HL-60/S4 treated with retinoic acid at 250 ng/mL for 4 days and 3 days (cell line): ENCODE measurements at regions not wholly inside any gene's neighbourhood (a gene's known extent, or its start where the extent isn't known, plus 50 kb on each side); places are given as distances from the start of the nearest gene placed in this dataset.
"Not testable (repeated sequence)": the region's sequence is repeated elsewhere in the genome, so short reads cannot be mapped to it uniquely, and the experiment has no call there.

Experiments used
- in situ Hi-C: fragments of 300-500 bp; cut with MboI; formaldehyde crosslinking; loops from 2 replicates; pipeline ENCODE4 v1.7.0; 2022; ENCODE audit warnings: low sequenced_read_pairs

DNA sequence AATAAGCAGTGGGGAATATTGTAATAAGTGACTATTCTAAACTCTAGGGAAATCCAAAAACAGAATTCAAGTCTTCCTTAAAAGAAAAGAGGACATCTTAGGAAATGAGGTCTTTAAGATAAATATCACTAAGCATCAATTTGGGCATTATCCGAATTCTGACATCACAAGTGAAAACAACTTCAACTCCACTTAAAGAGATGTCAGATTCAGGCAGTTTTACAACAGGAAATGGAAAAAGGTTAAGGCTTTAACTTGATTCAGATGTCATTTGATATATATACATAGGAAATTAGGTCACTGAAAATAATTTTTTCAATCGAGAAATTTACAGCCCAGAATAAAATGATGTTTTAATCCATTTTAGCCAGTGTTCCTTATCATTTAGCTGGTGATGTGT is 435.4 kb downstream of the SETD4 start:
- in situ Hi-C loops = no loop called here

DNA sequence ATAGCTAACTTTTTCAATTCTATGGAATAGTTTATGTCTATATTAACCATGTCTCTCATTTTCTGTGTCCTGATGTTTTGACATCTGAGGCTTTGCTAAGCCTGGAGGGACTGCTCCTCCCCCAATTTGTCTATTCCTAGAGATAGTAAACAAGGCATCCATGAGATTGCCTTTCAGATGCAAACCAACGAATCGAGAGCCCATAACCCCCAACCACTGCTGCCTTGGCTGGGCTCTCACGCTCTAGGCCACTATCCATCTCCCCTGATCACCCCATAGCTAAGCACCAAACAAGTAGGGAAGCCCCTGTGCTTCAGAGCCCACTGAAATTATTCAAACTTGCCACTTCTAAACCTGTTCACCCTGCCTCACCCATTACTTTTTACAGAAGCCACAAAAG is 437.7 kb downstream of the SETD4 start:
- in situ Hi-C loops = no loop called here

DNA sequence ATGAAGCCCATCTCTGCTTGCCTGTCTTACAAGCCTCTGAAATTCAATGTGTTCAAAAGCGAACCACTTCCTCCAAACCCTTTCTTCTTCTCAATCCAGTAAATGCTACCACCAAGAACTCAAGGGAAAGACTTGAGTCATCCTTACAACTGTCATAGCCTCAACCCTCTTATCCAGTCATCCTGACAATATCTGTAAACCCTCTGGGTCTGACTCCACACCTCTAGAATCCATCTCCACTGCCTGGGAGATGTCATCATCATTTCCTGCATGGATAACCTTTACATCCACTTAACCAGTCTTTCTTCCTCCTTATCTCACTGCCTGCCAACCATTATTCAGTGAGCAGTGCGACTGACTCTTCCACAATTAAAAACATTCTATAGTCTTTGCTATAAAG is 441.1 kb downstream of the SETD4 start:
- in situ Hi-C loops = no loop called here

DNA sequence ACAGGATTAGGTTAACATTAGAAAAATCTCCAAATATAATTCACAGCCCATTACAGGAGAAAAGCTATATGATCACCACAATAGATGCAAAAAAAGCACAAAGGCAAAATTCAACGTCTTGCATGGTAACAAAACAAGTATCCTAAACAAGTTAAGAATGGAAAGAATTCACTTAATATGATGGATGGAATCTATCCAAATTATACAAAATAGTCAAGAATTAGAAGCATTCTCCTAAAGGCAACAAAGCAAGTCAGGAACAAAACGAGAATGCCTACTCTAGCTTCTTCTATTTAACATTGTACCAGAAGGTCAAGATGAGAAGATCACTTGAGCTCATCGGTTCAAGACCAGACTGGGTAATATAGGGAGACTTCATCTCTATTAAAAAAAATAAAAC is 442.8 kb downstream of the SETD4 start:
- in situ Hi-C loops = no loop called here

DNA sequence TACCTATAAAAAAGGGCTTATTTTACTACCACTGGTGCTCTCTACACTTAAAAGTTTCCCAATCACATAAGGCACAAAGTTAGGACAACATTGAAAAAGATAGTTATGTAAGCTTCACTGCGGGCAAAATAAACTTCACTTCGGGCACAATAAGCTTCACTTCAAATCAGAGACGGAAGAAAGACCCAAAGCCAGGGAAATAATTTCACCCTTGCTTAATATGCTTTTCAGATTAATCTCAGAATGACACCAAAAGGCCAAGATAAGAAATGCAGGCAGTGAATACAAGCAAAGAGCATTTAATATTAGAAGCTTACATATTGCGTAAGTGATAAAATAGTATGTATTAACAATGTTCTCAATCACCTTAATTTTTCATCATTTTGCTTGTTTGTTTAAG is 444.2 kb downstream of the SETD4 start:
- in situ Hi-C loops = no loop called here

DNA sequence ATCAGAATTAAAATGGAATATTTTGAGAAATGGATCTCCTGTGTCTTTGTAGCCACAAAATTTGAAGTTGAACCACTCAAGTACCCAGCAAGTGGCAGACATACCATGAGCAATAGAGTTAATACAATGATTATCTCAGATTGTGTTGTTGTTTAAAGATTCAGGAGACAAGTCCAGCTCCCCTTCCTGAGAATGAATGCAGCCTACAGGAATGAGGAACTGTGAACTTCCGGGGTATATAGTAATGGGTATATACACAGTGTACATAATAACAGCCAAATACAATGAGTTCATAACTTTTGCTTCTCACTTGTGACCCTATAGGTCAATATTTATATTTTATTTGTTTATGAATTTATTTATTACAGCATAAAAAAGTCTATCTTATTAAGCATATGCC is 445.0 kb downstream of the SETD4 start:
- in situ Hi-C loops = no loop called here

DNA sequence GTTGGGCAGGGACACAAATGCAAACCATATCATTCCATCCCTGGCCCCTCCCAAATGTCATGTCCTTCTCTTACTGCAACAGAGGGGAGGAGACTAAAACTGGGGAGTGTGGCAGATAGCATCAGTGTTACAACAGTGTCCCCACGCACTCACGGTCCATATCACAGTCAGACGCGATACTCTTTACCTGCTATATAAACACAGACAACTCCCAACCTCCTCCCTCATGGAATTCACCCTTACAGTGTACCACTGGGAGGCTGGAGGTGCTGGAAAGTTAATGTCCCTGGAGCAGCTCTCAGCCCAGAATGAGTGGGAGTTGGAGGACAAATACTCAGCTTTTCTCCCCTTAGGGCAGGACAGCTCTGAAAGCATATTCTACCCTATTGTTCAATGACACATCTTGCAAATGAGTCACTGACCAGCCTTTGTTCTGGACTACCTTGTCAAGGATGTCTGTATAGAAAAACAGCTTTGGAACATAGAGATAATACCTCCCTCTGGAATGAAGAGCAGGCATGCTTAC is 445.9 kb downstream of the SETD4 start:
- in situ Hi-C loops = no loop called here

DNA sequence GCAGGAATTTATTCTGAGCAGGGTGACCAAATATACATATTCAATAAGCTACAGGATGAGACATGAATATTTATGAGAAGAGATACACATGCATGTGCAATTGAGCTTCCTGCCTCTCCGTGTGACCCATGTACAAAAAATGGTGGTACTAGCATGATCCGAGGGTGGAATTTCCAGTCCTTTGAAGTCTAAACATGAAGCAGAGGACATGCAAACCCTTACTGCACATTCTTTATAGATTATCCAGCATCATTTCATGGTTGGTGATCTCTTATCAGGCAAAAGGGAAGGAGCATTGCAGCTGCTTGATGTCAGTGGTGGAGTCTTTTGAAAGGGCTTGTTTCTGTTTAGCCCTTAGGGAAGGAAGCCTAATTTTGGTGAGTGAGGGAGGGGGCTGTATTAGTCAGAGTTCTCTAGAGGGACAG is 448.6 kb downstream of the SETD4 start:
- in situ Hi-C loops = no loop called here

DNA sequence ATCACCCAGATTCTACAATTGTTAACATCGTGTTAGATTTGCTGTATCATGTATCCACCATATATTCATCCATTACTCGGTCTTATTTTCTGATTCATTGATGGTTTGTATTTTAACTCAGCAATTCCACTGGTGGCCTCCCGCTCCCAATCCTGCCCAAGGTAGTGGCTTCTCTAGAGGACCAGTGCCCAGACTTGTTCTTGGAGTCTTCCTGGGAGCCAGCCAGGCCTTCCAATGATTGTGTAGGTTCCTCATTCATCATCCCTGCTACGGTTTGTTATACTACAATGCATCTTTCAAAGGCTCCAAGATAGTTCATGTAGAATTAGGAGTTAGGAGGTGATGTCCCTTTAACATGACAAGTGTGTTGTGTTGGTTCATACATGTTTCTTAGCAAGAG is 451.1 kb downstream of the SETD4 start:
- in situ Hi-C loops = no loop called here

DNA sequence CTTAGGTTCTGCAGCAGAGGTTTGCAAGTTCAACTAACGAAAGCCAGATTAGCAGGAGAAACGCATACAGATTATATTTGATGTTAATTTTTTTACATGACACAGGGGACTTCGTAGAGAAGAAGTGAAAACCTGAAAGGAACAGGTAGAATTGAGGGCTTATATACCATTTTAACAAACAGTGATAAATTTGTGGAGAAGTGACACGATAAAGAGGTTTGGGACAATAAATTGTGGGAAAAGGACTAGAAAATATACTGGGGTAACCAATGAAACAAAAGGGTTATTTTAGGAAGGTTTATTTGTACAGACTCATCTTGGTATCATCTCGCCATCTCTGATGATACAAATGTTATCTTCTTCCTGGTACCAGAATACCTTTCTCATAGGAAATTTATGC is 452.9 kb downstream of the SETD4 start:
- in situ Hi-C loops = no loop called here

DNA sequence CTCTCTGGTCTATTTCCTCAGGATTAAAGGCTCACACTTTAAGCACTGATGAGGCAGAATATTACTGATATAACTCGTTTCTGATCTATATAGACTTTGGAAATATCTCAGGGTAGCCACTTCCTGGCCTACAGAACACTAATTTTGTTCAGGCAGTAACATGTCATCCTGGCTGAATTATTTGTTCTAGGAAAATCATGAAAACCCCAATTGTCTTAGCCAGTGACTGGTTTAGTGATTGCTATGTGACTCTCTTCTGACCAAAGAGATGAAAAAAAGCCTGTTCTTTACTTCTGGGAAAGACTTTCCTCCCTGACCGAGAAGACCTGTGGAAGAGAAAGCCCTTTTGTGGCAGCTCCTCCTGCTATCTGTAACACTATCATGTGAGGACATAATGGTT is 453.7 kb downstream of the SETD4 start:
- in situ Hi-C loops = no loop called here

DNA sequence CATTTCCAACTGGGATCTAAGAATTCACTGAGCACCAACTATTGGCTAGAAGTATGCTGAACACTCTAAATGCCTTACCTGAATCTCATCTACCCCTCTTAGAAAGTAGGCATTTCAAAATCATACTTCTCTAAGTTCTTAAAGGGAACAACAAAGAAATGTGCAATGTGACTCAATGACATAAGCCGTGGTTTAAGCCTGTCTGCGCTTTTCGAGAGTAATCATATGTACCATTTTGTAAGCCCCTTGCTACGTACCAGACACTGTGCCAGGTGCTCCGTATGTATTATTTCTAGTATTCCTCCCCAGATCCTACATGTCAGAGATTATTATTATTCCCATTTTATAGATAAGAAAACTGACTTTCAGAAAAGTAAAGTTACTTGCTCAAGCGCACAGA is 454.2 kb downstream of the SETD4 start:
- in situ Hi-C loops = no loop called here

DNA sequence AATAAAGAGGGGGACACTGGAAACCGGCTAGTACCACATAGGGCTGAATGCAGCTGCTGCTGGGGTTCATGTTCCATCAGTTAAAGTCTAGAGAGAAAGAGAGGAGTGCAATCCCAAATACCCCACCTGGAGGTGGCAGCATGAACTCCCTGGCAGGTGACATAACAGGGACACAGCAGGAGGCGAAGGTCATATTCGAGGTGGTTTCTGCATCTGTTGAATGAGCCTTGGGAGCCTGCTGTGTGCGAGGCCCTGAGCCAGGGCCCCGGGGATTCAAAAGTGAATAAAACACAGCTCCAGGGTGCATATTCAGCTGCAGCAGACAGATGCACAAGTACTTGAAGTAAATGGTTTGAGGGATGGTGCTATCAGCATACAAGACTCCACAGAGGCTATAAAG is 456.8 kb downstream of the SETD4 start:
- in situ Hi-C loops = no loop called here

DNA sequence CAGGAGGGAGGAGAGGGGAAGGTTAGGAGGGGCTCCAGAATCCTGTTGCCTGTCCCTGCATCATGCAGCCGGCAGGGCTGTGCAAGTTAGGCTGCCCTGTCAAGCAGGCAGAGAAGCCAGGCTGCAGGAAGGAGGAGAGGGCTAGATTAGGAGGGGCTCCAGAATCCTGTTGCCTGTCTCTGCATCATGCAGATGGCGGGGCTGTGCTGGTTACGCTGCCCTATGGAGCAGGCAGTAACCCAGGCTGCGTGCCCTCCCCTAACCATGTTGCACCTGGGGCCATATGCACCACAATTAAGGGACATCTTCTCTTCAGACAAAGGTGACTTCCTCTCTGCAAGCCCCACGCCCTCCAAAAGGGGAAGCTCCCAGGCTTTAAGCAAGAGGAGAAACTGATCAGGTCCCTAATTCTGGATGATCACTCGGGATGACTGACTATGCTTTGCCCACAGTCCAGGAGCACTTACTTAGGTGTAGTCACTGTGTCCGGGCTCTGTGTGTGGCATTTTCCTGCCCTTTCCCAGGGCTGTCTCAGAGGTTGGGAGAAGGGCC is 457.4 kb downstream of the SETD4 start:
- in situ Hi-C loops = no loop called here

DNA sequence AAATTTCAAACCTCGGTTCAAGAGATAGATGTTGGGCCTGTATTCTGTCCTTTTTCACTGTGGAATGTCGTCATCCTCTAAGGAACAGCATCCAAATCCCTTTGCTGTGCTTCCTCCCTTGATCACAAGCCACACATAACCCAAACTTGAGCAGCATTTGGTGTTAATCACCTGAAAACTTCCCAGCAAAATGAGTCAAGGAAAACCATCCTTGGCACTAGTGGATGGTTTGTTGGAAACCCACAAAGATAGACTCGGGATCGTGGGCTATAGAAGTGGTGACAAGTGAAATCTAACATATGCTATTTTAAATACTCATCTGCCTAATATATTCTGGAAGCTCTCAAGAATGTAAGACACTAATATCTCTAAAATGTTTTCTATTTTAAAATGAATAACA is 459.1 kb downstream of the SETD4 start:
- in situ Hi-C loops = no loop called here

DNA sequence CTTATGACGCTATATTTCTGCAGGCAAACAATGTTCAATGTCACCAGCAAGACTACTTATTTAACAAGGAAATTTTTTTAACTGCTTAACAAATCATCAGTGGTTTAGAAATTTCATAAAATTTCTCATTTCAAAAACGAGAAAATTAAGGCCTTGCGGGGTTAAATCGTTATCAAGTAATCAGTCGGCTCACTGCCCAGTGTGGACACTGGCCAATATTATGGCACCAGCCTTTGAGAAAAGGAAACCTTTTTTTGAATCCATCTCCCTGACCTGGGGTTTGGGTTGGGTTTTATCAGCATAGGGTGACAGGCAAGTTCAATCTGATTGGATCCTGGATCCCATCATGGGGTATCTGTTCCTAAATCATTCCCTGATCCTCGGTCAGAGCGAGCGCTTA is 461.2 kb downstream of the SETD4 start:
- in situ Hi-C loops = no loop called here

DNA sequence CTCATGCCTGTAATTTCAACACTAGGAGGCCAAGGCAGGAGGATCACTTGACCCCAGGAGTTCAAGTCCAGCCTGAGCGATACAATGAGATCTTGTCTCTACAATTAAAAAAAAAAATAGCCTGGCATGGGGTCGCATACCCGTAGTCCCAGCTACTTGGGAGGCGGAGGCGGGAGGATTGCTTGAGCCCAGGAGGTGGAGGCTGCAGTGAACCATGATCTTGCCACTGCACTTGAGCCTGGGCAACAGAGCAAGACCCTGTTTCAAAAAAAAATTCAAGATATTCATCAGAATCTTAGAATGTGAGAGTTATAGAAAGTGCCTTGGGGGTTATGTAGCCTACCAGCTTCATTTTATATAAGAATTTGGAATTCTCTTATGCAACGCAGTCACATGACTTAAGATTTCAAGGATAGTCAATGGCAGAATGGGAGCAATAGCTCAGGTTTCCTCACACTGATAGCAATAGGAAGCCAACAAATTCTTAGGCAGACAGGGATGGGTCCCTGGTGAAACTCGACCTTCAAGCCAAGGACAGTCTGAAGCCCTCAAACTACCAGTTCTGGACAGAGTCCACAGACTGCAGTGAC is 462.5 kb downstream of the SETD4 start:
- in situ Hi-C loops = no loop called here

DNA sequence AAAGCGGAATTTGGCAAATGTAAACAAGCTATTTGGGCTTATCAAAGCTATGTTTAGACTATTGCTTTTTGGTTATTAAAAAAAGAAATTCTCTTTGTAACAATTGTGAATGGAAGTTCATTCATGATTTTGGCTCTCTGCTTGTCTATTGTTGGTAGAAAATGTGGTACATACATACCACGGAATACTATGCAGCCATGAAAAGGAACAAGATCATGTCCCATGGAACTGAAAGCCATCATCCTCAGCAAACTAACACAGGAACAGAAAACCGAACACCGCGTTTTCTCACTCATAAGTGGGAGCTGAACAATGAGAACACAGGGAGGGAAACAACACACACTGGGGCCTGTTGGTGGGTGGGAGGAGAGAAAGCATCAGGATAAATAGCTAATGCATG is 465.4 kb downstream of the SETD4 start:
- in situ Hi-C loops = no loop called here

DNA sequence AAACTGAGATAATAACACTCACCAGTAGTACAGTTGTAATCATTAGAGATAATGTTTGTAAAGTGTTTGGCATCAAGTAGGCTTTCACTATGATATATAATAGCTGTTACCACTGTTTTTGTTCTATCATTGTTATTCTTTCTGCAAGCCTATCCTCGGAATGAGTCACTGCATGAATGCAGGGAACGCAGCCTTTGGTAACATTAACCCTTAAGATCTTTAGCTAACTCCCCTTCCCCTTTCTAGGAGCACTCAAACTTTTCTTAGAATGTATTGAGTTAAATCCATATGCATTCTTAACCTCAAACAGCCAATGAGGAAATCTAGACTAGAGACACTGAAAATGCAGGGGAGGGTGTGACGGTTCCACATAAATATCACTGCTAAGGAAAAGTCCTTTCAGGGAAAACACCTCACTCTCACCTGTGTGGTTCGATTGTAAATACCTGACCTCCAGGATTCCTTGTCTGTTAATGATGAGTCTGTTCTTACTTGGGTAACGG is 467.3 kb downstream of the SETD4 start:
- in situ Hi-C loops = no loop called here

DNA sequence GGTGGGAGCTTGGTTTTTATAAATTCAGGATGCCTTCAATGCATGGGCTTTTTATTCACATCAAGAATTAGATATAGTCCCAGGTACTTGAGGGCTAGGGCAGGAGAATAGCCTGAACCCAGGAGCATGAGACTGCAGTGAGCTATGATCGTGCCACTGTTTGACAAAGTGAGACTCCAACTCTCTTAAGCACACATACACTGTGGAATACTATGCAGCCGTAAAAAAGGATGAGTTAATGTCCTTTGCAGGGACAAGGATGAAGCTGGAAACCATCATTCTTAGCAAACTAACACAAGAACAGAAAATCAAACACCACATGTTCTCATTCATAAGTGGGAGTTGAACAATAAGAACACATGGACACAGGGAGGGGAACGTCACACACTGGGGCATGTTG is 470.0 kb downstream of the SETD4 start:
- in situ Hi-C loops = not testable (repeated sequence)

DNA sequence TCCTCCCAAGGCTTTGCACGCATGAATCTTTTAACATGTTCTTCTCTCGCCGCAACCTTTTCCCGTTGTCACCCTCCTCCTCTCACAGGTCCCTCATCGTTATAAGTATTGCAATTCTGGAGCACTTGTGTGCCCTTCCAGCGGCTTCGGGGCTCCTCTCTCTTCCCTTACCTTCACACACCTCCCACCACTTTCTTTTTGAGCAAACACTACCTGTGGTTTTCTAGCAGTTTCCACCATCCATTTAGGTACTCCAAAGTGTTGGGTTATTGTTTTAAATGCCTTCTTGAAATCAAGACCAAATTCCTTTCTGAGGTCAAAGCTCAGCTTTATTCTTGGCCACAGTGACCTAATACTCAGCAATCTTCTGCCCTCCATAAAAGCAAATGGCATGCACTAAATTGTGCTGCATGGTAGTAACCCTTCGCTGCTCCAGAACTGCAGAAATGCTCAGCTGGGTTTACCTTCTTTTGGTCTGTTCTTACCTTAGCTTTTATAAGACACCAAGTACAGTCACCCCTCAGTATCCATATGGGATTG is 472.4 kb downstream of the SETD4 start:
- in situ Hi-C loops = no loop called here

DNA sequence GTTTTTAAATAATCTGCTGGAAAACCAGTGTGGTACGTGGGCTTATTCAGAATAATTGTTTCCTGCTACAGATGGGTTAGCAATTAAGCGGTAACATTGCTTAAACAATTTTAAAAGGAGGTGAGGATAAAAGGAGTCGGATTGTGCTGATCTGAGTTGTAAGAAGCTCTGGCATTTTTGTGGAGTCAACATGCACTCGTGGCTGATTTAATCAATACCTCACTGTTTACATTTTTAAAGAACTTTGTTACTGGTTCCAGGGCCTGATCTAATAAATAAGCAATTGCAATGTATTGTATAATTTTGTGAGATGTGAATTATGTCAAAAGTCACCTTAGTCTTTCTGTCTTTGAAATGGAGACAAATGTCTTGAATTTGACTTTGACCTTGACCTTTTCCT is 474.0 kb downstream of the SETD4 start:
- in situ Hi-C loops = no loop called here

DNA sequence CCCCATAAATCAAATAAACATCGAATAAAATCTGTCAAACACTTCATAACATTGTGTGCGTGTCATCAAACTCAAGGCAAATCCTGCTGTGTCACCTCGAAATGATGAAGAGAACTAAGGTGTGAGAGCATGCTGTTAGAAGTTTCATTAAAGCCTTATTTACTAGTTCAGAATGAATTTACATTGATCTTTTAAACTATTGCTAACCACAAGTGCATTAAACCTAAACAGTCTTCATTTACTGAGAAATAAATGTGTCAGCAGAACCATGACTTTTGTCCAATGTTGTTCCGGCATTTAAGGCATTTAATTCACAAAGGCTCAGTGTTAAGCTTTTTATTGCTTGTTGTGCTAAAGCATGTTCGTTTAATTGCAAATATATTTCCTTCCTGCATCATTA is 474.4 kb downstream of the SETD4 start:
- in situ Hi-C loops = no loop called here
